Small intestine (tissue), 7 donors: ENCODE measurements at regions not wholly inside any gene's neighbourhood (a gene's known extent, or its start where the extent isn't known, plus 50 kb on each side); places are given as distances from the start of the nearest gene placed in this dataset.

Experiments
- DNase-seq, 2 donors: peaks; one replicate each; pipeline versions ENCODE4 v3.0.0 to v3.0.0-alpha.2; 2013
- FAIRE-seq: peaks from 2 replicates; lab custom pipeline; 2012; peaks lifted over from hg19 to GRCh38; lab: Jason Lieb, UNC
- H3K27ac ChIP-seq, 3 donors: one replicate each; pipeline ENCODE4 v1.5.1; 2013; ENCODE audit warnings: low read length in 2 of 3, mild to moderate bottlenecking in 2 of 3, control low read depth in 1 of 3, inconsistent platforms in 1 of 3, low read depth in 1 of 3, moderate library complexity in 1 of 3
- H3K27me3 ChIP-seq, 3 donors: one replicate each; pipeline ENCODE4 v1.6.1; 2013; ENCODE audit warnings: low read length in 3 of 3, inconsistent platforms in 1 of 3; ENCODE audit not compliant: control insufficient read depth in 3 of 3, insufficient read depth in 3 of 3
- H3K36me3 ChIP-seq, 3 donors: one replicate each; pipeline ENCODE4 v1.6.1; 2013; ENCODE audit warnings: low read length in 3 of 3, inconsistent platforms in 1 of 3, low read depth in 1 of 3, mild to moderate bottlenecking in 1 of 3, moderate library complexity in 1 of 3; ENCODE audit not compliant: control insufficient read depth in 3 of 3, insufficient read depth in 2 of 3
- H3K4me1 ChIP-seq, 3 donors: one replicate each; pipeline ENCODE4 v1.6.1; 2013; ENCODE audit warnings: low read length in 2 of 3, inconsistent platforms in 1 of 3, low read depth in 1 of 3, mild to moderate bottlenecking in 1 of 3, moderate library complexity in 1 of 3; ENCODE audit not compliant: control insufficient read depth in 3 of 3, insufficient read depth in 2 of 3
- H3K4me3 ChIP-seq, 3 donors: one replicate each; pipeline ENCODE4 v1.5.1; 2013; ENCODE audit warnings: low read length in 3 of 3, control low read depth in 1 of 3, inconsistent platforms in 1 of 3, low read depth in 1 of 3, mild to moderate bottlenecking in 1 of 3, moderate library complexity in 1 of 3
- H3K9me3 ChIP-seq, 2 donors: one replicate each; pipeline ENCODE4 v1.6.1; 2013; ENCODE audit warnings: low read depth in 1 of 2, low read length in 1 of 2; ENCODE audit not compliant: control insufficient read depth in 2 of 2, insufficient read depth in 1 of 2
- WGBS, 3 donors: extraction: QIAGEN DNeasy Blood & Tissue Kit; methylation state at CpG; one replicate each; pipeline ENCODE4 v1.1.7; 2013; 5-methylcytosine and 5-hydroxymethylcytosine counted together
- donor health status: healthy with polysubstance abuse.
- donor health status: control.
- donor health status: control.
- donor health status: Bipolar disorder and iron deficiency.
- donor health status: healthy.

GRCh38 chr12:87930033-87930432, 99.2 kb downstream of the C12orf50 start:
- no peaks in the 10 kb centered on the region for H3K27me3 ChIP-seq
- FAIRE-seq (no peak), DNase-seq (no peak)
- H3K9me3 ChIP-seq, result no peaks in the 10 kb centered on the region
- 83 to 94% (median 84%) methylated on average over 2 of the region's 2 CpGs for WGBS, 3 donors
- no peak overlapping the region for H3K4me3 ChIP-seq
- H3K36me3 ChIP-seq, result no peaks in the 10 kb centered on the region
- no peaks in the 10 kb centered on the region for H3K4me1 ChIP-seq
- H3K27ac ChIP-seq, result no peak overlapping the region

DNA sequence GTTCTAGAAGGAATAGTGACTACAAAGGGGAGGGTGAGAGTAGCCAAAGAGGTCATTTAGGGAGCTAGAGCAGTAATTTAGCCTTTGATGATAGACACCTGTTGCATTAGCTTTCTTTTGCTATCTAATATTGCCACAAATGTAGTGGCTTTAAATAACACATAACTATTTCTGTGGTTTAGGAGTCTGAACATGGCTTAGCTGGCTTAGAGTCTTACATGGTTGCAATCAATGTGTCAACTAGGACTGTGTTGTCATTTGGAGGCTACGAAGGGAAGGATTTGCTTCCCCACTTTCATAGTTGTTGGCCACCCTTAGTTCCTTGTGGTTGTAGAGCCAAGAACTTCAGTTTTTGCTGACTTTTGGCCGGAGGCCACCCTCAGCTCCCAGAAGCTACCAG, 99.9 kb downstream of the C12orf50 start:
- 64 to 79% (median 71%) methylated on average over 2 of the region's 2 CpGs for WGBS, 3 donors
- FAIRE-seq (no peak), DNase-seq (no peak)
- H3K27ac ChIP-seq, result no peak overlapping the region
- no peaks in the 10 kb centered on the region for H3K9me3 ChIP-seq
- H3K36me3 ChIP-seq, result no peaks in the 10 kb centered on the region
- no peaks in the 10 kb centered on the region for H3K4me1 ChIP-seq
- H3K4me3 ChIP-seq, result no peak overlapping the region
- H3K27me3 ChIP-seq, result no peaks in the 10 kb centered on the region

DNA sequence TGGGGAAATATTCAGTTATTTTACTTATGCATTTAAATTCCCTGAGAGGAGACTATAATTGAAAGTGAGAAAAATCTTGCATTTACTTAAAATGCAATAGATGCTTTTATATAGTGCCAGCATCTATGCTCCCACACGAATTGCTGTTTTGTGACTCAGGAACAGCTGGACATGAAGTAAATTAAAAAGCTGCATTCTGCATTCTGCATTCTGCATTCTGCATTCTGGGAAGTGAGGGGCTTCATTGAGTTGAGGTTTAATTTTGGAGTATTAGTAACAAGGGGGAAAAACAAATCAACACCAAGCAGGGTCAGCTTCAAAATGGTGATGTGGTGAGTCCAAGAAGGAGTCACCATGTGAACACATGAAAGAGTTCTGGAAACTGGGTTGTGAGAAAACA, 101.2 kb downstream of the C12orf50 start:
- Histone ChIP-seq H3K27ac (no peak overlapping the region), H3K9me3 (no peaks in the 10 kb centered on the region), H3K27me3 (no peaks in the 10 kb centered on the region), H3K4me1 (no peaks in the 10 kb centered on the region), H3K36me3 (no peaks in the 10 kb centered on the region), H3K4me3 (no peak overlapping the region)
- no peak for FAIRE-seq
- DNase-seq, result no peak
- 42 to 51% (median 46%) methylated on average over 1 of the region's 1 CpG for WGBS, 3 donors

DNA sequence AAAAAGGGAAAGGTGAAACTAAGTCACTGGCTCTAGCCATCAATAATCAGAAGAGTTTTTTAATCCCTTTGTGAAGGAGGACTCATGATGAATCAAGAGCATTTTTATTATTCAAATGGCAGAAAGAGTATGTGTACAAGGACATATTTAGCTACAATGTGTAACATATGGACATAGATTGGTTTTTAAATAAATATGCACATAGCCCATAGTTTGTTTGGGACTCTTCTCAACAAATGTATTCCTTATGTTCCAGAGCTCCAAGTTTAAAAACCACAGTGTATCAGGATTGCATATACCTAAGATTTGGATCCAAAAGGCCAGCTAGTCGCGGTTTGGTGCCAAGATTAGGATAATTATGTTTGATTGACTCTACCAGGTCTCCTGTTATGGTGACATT, 104.2 kb downstream of the C12orf50 start:
- Histone ChIP-seq H3K9me3 (no peaks in the 10 kb centered on the region), H3K4me3 (no peak overlapping the region), H3K36me3 (no peaks in the 10 kb centered on the region), H3K27ac (no peak overlapping the region), H3K4me1 (no peaks in the 10 kb centered on the region), H3K27me3 (no peaks in the 10 kb centered on the region)
- FAIRE-seq, result no peak
- no peak for DNase-seq
- 58 to 84% (median 69%) methylated on average over 2 of the region's 2 CpGs for WGBS, 3 donors

DNA sequence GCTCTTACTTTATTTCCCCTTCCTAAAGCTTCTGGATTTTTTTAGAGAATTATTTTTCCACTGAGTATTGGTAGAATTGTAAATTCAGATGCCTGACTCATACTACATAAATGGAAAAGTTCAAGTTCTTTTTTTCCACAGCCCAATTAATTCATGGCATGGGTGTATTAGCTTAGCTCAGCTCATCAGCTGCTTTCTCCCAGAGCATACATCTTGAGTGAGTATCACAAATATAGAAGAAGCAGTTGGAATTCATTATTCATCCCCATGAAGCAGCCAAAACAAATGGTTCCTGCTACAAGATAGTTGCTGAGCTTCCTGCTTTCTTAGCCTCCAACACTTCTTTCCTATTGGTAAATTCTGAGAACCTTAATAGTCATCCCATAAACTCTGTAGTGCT, 105.1 kb downstream of the C12orf50 start:
- Histone ChIP-seq H3K9me3 (no peaks in the 10 kb centered on the region), H3K4me3 (no peak overlapping the region), H3K4me1 (no peaks in the 10 kb centered on the region), H3K27ac (no peak overlapping the region), H3K36me3 (no peaks in the 10 kb centered on the region), H3K27me3 (no peaks in the 10 kb centered on the region)
- no peak for DNase-seq
- FAIRE-seq, result no peak

DNA sequence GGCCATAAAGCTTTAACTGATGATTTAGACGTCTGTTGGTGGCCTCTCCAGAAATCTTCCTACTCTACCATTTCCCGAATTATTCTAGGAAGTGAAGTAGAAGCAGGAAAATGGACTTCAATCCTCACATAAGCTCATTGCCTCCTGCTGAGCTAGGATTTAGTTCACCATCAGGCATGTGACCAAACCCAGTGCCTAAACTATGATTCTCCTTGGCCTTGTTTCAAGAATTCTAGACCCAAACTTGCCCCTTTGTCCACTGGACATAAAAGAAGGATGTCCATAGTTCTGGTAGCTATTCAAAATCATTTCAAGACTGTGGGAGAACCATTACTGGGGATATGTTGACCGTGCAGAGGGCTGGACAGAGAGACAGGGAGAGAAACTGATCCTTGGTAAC, 105.8 kb downstream of the C12orf50 start:
- Histone ChIP-seq H3K4me3 (no peak overlapping the region), H3K9me3 (no peaks in the 10 kb centered on the region), H3K36me3 (no peaks in the 10 kb centered on the region), H3K27ac (no peak overlapping the region), H3K4me1 (no peaks in the 10 kb centered on the region), H3K27me3 (no peaks in the 10 kb centered on the region)
- 52 to 78% (median 70%) methylated on average over 3 of the region's 3 CpGs for WGBS, 3 donors
- DNase-seq, result no peak
- FAIRE-seq, result no peak

DNA sequence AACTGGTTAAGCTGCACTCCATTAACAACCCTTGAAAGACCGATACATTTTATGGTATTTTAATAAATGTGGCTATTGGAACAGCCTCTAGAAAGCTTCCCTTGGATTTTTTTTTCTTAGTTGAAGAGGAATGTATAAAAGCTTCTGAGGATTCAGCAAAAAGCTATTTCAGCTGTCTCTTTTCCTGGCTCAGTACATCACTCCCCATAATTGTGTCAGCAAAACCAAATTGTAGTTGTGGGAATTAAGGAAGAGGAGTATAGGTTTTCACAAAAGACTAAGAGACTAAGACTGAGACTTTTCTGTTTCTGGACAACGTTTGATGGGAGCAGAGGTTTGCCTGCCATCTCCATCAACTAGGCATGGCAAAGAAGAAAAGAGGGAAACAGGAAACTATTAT, 106.5 kb downstream of the C12orf50 start:
- no peaks in the 10 kb centered on the region for H3K4me1 ChIP-seq
- H3K27ac ChIP-seq, result no peak overlapping the region
- H3K4me3 ChIP-seq, result no peak overlapping the region
- no peak for FAIRE-seq
- H3K9me3 ChIP-seq, result no peaks in the 10 kb centered on the region
- no peaks in the 10 kb centered on the region for H3K27me3 ChIP-seq
- 50 to 81% (median 50%) methylated on average over 2 of the region's 2 CpGs for WGBS, 3 donors
- DNase-seq, result no peak
- H3K36me3 ChIP-seq, result no peaks in the 10 kb centered on the region

- Histone ChIP-seq H3K4me1 (no peaks in the 10 kb centered on the region), H3K4me3 (no peak overlapping the region), H3K27ac (no peak overlapping the region), H3K9me3 (no peaks in the 10 kb centered on the region), H3K36me3 (no peaks in the 10 kb centered on the region), H3K27me3 (no peaks in the 10 kb centered on the region)
- FAIRE-seq (no peak), DNase-seq (no peak)
- WGBS, 3 donors, result 58 to 69% (median 60%) methylated on average over 4 of the region's 4 CpGs
These were observed 107.6 kb downstream of the C12orf50 start for GRCh38 chr12:87921621-87922020.

- H3K4me3 ChIP-seq, result no peak overlapping the region
- H3K9me3 ChIP-seq, result no peaks in the 10 kb centered on the region
- no peak for FAIRE-seq
- H3K27me3 ChIP-seq, result no peaks in the 10 kb centered on the region
- H3K27ac ChIP-seq, result no peak overlapping the region
- DNase-seq, result no peak
- no peaks in the 10 kb centered on the region for H3K36me3 ChIP-seq
- H3K4me1 ChIP-seq, result no peaks in the 10 kb centered on the region
These were observed 109.1 kb downstream of the C12orf50 start for GRCh38 chr12:87920139-87920538.
